CD1c-positive myeloid dendritic cell (primary cell): ENCODE measurements at regions not wholly inside any gene's neighbourhood (a gene's known extent, or its start where the extent isn't known, plus 50 kb on each side); places are given as distances from the start of the nearest gene placed in this dataset.
A peak's percentile ranks its signal among the peaks of the same experiment; 100 is the strongest.

Experiments used
- DNase-seq: peaks from one replicate; pipeline ENCODE4 v3.0.0-alpha.2; 2016; ENCODE audit errors: extremely low spot score

GRCh38 chr2:181242262-181242661, 214.9 kb upstream of the ITGA4 start:
- DNase-seq = no peak

- no peak for DNase-seq
Observed at GRCh38 chr2:181243319-181243718, 213.9 kb upstream of the ITGA4 start.

- DNase-seq = peak; percentile 55
Observed at GRCh38 chr2:181250691-181251090, 206.5 kb upstream of the ITGA4 start.

- DNase-seq = peak; percentile 73
Observed at GRCh38 chr2:181252262-181253148, 204.7 kb upstream of the ITGA4 start.

- DNase-seq = no peak
Observed at GRCh38 chr2:181253438-181253837, 203.7 kb upstream of the ITGA4 start.

GRCh38 chr2:181255651-181256050, 201.5 kb upstream of the ITGA4 start:
- peak; percentile 15 for DNase-seq

- DNase-seq = no peak
Observed at GRCh38 chr2:181258720-181259119, 198.5 kb upstream of the ITGA4 start.

- DNase-seq = no peak
Observed at GRCh38 chr2:181262782-181263181, 194.4 kb upstream of the ITGA4 start.

- DNase-seq = no peak
Observed at GRCh38 chr2:181264001-181264400, 193.2 kb upstream of the ITGA4 start.

GRCh38 chr2:181264441-181264840, 192.7 kb upstream of the ITGA4 start:
- DNase-seq = no peak

GRCh38 chr2:181266614-181267013, 190.6 kb upstream of the ITGA4 start:
- DNase-seq = no peak

GRCh38 chr2:181268174-181268867, 188.9 kb upstream of the ITGA4 start:
- no peak for DNase-seq

- DNase-seq = no peak
Observed at GRCh38 chr2:181273986-181274385, 183.2 kb upstream of the ITGA4 start.

GRCh38 chr2:181275643-181276070, 181.5 kb upstream of the ITGA4 start:
- DNase-seq = no peak

GRCh38 chr2:181281206-181281832, 175.9 kb upstream of the ITGA4 start:
- DNase-seq = peak; percentile 17

- DNase-seq = no peak
Observed at GRCh38 chr2:181285116-181285515, 172.1 kb upstream of the ITGA4 start.

- no peak for DNase-seq
Observed at GRCh38 chr2:181289698-181290097, 167.5 kb upstream of the ITGA4 start.

- no peak for DNase-seq
Observed at GRCh38 chr2:181290182-181290581, 167.0 kb upstream of the ITGA4 start.

- no peak for DNase-seq
Observed at GRCh38 chr2:181294979-181295378, 162.2 kb upstream of the ITGA4 start.

- DNase-seq = peak; percentile 35
Observed at GRCh38 chr2:181300600-181301291, 156.4 kb upstream of the ITGA4 start.

- DNase-seq = peak; percentile 51
Observed at GRCh38 chr2:181304011-181304844, 153.0 kb upstream of the ITGA4 start.
